ENCODE measurements at regions not wholly inside any gene's neighbourhood (a gene's known extent, or its start where the extent isn't known, plus 50 kb on each side); places are given as distances from the start of the nearest gene placed in this dataset.

DNA sequence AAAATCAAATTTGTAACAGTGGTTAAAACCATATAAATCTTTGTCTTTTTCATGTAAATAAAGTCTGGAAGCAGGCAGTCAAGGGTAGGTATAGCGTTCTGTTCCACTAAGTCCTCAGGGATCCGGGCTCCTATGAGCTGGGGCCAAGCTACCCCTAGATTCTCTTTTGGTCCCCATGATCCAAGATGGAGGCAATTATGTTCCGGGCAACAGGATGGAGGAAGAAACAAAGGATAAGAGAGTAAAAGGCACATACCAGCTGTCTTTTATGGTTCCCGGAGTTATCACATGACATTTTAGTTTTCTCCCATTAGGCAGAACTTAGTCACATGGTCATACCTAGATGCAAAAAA lies 224.4 kb upstream of the NFE2L3 start:
- intact Hi-C loops (cut with DNase I), result no loop called here
- TF ChIP-seq EP300 (IDR thresholded peaks at IDR 0.05), result no peak
- TF ChIP-seq POLR2A (IDR thresholded peaks at IDR 0.05), result no peak
- TF ChIP-seq, protein P1, sequence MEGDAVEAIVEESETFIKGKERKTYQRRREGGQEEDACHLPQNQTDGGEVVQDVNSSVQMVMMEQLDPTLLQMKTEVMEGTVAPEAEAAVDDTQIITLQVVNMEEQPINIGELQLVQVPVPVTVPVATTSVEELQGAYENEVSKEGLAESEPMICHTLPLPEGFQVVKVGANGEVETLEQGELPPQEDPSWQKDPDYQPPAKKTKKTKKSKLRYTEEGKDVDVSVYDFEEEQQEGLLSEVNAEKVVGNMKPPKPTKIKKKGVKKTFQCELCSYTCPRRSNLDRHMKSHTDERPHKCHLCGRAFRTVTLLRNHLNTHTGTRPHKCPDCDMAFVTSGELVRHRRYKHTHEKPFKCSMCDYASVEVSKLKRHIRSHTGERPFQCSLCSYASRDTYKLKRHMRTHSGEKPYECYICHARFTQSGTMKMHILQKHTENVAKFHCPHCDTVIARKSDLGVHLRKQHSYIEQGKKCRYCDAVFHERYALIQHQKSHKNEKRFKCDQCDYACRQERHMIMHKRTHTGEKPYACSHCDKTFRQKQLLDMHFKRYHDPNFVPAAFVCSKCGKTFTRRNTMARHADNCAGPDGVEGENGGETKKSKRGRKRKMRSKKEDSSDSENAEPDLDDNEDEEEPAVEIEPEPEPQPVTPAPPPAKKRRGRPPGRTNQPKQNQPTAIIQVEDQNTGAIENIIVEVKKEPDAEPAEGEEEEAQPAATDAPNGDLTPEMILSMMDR (IDR thresholded peaks at IDR 0.05), result no peak
- Histone ChIP-seq H3K27me3 (no peaks in the 10 kb centered on the region), H3K27ac (no peak overlapping the region), H3K36me3 (no peaks in the 10 kb centered on the region), H3K4me1 (ENCODE audit: insufficient read depth) (no peaks in the 10 kb centered on the region), H3K4me3 (no peak overlapping the region), H3K9me3 (no peaks in the 10 kb centered on the region)
- 88 to 91% (median 90%) methylated on average over 4 of the region's 4 CpGs for WGBS, 3 donors
- no peak for DNase-seq

- 81 to 84% (median 83%) methylated on average over 5 of the region's 5 CpGs for WGBS, 3 donors
- H3K27ac ChIP-seq, result no peak overlapping the region
- no peak for DNase-seq
- no peaks in the 10 kb centered on the region for H3K36me3 ChIP-seq
- H3K27me3 ChIP-seq, result no peaks in the 10 kb centered on the region
- H3K4me1 ChIP-seq (ENCODE audit: insufficient read depth), result no peaks in the 10 kb centered on the region
- H3K9me3 ChIP-seq, result no peaks in the 10 kb centered on the region
- no peak overlapping the region for H3K4me3 ChIP-seq
- intact Hi-C loops (cut with DNase I), result no loop called here
- TF ChIP-seq POLR2A (IDR thresholded peaks at IDR 0.05) (no peak), EP300 (IDR thresholded peaks at IDR 0.05) (no peak)
- TF ChIP-seq, protein P1 (IDR thresholded peaks at IDR 0.05), result no peak
These were observed 223.3 kb upstream of the NFE2L3 start for GRCh38 chr7:25928549-25929330.

GRCh38 chr7:25929448-25929847 lies 222.6 kb upstream of the NFE2L3 start:
- H3K9me3 ChIP-seq, result no peaks in the 10 kb centered on the region
- TF ChIP-seq, protein P1 (IDR thresholded peaks at IDR 0.05), result no peak
- TF ChIP-seq POLR2A (IDR thresholded peaks at IDR 0.05) (no peak), EP300 (IDR thresholded peaks at IDR 0.05) (no peak)
- WGBS, 3 donors, result 80 to 90% (median 85%) methylated on average over 5 of the region's 5 CpGs
- H3K27ac ChIP-seq, result no peak overlapping the region
- no peaks in the 10 kb centered on the region for H3K27me3 ChIP-seq
- intact Hi-C loops (cut with DNase I), result no loop called here
- no peak overlapping the region for H3K4me3 ChIP-seq
- no peaks in the 10 kb centered on the region for H3K36me3 ChIP-seq
- H3K4me1 ChIP-seq (ENCODE audit: insufficient read depth), result no peaks in the 10 kb centered on the region
- no peak for DNase-seq

- no peaks in the 10 kb centered on the region for H3K4me1 ChIP-seq (ENCODE audit: insufficient read depth)
- H3K9me3 ChIP-seq, result no peaks in the 10 kb centered on the region
- H3K4me3 ChIP-seq, result no peak overlapping the region
- intact Hi-C loops (cut with DNase I), result no loop called here
- no peak for TF ChIP-seq POLR2A (IDR thresholded peaks at IDR 0.05)
- TF ChIP-seq, protein P1 (IDR thresholded peaks at IDR 0.05), result no peak
- no peak for TF ChIP-seq EP300 (IDR thresholded peaks at IDR 0.05)
- H3K27me3 ChIP-seq, result no peaks in the 10 kb centered on the region
- H3K36me3 ChIP-seq, result no peaks in the 10 kb centered on the region
- no peak for DNase-seq
- no peak overlapping the region for H3K27ac ChIP-seq
- WGBS, 3 donors, result 83 to 90% (median 86%) methylated on average over 5 of the region's 5 CpGs
These were observed 221.4 kb upstream of the NFE2L3 start for GRCh38 chr7:25930492-25931048.
